Mesendoderm (in vitro differentiated cells): ENCODE measurements at regions not wholly inside any gene's neighbourhood (a gene's known extent, or its start where the extent isn't known, plus 50 kb on each side); places are given as distances from the start of the nearest gene placed in this dataset.

Source experiments
- DNase-seq: peaks from one replicate; pipeline ENCODE4 v3.0.0; 2013
- H2AK5ac ChIP-seq: 2 replicates; pipeline ENCODE4 v1.6.1; 2013; ENCODE audit warnings: low read length, inconsistent platforms
- H2BK120ac ChIP-seq: 2 replicates; pipeline ENCODE4 v1.6.1; 2013; ENCODE audit warnings: low read depth, mild to moderate bottlenecking, low read length, moderate library complexity, mixed read lengths
- H2BK15ac ChIP-seq: replicated peaks from 2 replicates; pipeline ENCODE4 v1.6.1; 2013; ENCODE audit warnings: low read depth, mild to moderate bottlenecking, moderate library complexity
- H2BK5ac ChIP-seq: 2 replicates; pipeline ENCODE4 v1.6.1; 2013; ENCODE audit warnings: low read length, inconsistent platforms
- H3K18ac ChIP-seq: 2 replicates; pipeline ENCODE4 v1.6.1; 2013; ENCODE audit warnings: mild to moderate bottlenecking, low read length, mixed read lengths
- H3K23ac ChIP-seq: one replicate; pipeline ENCODE4 v1.6.1; 2013; ENCODE audit warnings: low read length
- H3K27ac ChIP-seq: 2 replicates; pipeline ENCODE4 v1.5.1; 2013; ENCODE audit warnings: low read depth, mild to moderate bottlenecking, inconsistent platforms, low read length, moderate library complexity
- H3K27me3 ChIP-seq: 2 replicates; pipeline ENCODE4 v1.6.1; 2013; ENCODE audit warnings: low read length, control low read depth, mild to moderate bottlenecking, inconsistent platforms; ENCODE audit not compliant: insufficient read depth, poor library complexity
- H3K36me3 ChIP-seq: 2 replicates; pipeline ENCODE4 v1.6.1; 2013; ENCODE audit warnings: low read length, inconsistent platforms; ENCODE audit not compliant: control insufficient read depth, insufficient read depth
- H3K4ac ChIP-seq: one replicate; pipeline ENCODE4 v1.6.1; 2013; ENCODE audit warnings: low read depth, mild to moderate bottlenecking, low read length, moderate library complexity
- H3K4me1 ChIP-seq: 2 replicates; pipeline ENCODE4 v1.6.1; 2013; ENCODE audit warnings: low read depth, low read length, inconsistent platforms; ENCODE audit not compliant: control insufficient read depth
- H3K4me2 ChIP-seq: 2 replicates; pipeline ENCODE4 v1.6.1; 2013; ENCODE audit warnings: low read length
- H3K4me3 ChIP-seq: 2 replicates; pipeline ENCODE4 v1.5.1; 2013; ENCODE audit warnings: mild to moderate bottlenecking, low read length
- H3K56ac ChIP-seq: one replicate; pipeline ENCODE4 v1.6.1; 2013; ENCODE audit warnings: low read length
- H3K79me1 ChIP-seq: 2 replicates; pipeline ENCODE4 v1.6.1; 2013; ENCODE audit warnings: low read length, inconsistent platforms
- H3K79me2 ChIP-seq: 2 replicates; pipeline ENCODE4 v1.6.1; 2013; ENCODE audit warnings: mild to moderate bottlenecking, low read length; ENCODE audit not compliant: control insufficient read depth, insufficient read depth
- H3K9ac ChIP-seq: 2 replicates; pipeline ENCODE4 v1.6.1; 2013; ENCODE audit warnings: low read length, inconsistent platforms
- H4K5ac ChIP-seq: one replicate; pipeline ENCODE4 v1.6.1; 2013; ENCODE audit warnings: low read length
- H4K8ac ChIP-seq: one replicate; pipeline ENCODE4 v1.6.1; 2013; ENCODE audit warnings: low read depth, mild to moderate bottlenecking, control low read depth, low read length, moderate library complexity
- WGBS: extraction: QIAGEN DNeasy Blood & Tissue Kit; methylation state at CpG from one replicate; pipeline ENCODE4 v1.1.7; 2013; ENCODE audit warnings: low lambda C conversion rate, missing lambda C conversion rate; ENCODE audit not compliant: insufficient coverage; ENCODE audit errors: extremely low coverage; 5-methylcytosine and 5-hydroxymethylcytosine counted together

DNA sequence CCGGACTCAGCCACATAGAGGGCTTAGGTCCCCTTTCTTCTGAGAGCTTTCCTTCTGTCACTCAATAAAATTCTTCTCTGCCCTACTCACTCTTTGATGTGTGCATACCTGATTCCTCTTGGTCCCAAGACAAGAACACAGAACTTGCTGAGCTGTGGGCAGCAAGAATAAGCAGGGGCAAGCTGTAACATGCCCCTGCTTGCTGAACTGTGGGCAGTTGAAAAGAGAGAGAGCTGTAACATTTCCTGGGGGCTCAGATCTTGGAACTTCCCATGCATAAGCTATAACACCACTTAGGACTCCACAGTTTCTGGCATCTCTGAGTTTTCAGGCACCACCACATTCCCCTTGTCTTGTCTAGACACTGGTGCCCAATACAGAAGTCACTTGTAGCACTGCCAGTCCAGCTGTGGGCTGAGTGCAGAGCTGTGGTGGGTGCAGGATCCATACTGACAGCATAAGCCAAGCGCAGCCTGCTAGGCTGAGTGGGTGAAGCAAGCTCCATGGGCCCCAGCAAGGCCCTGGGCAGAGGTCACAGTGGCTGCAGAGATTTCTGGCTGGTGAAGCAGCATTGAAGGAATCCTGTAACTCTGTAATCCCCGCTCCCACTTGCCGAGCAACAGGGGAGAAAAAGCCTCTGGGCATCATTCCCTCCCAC, 241.2 kb downstream of the PCDH10 start:
- H3K79me2 ChIP-seq: no peaks in the 10 kb centered on the region
- H3K27ac ChIP-seq: peak overlapping the region; percentile 31
- no peak overlapping the region for H2BK15ac ChIP-seq
- H3K56ac ChIP-seq: peak overlapping the region; percentile 51
- H3K4ac ChIP-seq: no peak overlapping the region
- H3K27me3 ChIP-seq: no peaks in the 10 kb centered on the region
- peak overlapping the region; percentile 64 for H2BK5ac ChIP-seq
- no peak overlapping the region for H2AK5ac ChIP-seq
- no peak overlapping the region for H3K18ac ChIP-seq
- H3K4me2 ChIP-seq: no peak overlapping the region
- H3K23ac ChIP-seq: no peak overlapping the region
- no CpG with 5 or more reads among the region's 4 CpGs for WGBS
- H3K9ac ChIP-seq: no peak overlapping the region
- H3K4me1 ChIP-seq: peaks cover 1% of the 10 kb centered on the region
- H2BK120ac ChIP-seq: no peak overlapping the region
- H4K8ac ChIP-seq: no peak overlapping the region
- H3K79me1 ChIP-seq: no peaks in the 10 kb centered on the region
- DNase-seq: no peak
- H3K36me3 ChIP-seq: no peaks in the 10 kb centered on the region
- no peak overlapping the region for H4K5ac ChIP-seq
- no peak overlapping the region for H3K4me3 ChIP-seq

DNA sequence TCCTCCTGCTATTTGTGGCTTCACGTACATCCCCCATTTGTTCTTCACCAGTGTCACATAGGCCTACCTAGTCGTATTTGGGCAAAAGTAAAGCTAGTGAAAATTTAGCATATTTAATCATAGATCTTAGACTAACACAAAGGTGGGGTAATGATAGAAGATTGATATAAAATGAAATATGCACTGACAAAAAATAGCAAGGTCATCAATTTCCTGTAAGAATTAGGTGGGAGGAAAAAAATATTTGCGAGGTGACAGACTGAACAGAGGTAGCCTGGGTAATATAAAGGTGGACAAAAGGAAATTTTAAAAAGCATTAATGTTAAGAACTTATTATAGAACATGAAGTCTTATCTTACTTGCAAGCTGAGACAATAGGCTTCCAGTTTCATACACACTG, 239.9 kb downstream of the PCDH10 start:
- no peak overlapping the region for H3K9ac ChIP-seq
- H3K36me3 ChIP-seq: no peaks in the 10 kb centered on the region
- no peak overlapping the region for H4K8ac ChIP-seq
- H3K56ac ChIP-seq: no peak overlapping the region
- H2BK5ac ChIP-seq: no peak overlapping the region
- H3K79me1 ChIP-seq: no peaks in the 10 kb centered on the region
- peak overlapping the region; percentile 14 for H2BK15ac ChIP-seq
- no peak for DNase-seq
- H3K27ac ChIP-seq: no peak overlapping the region
- no peaks in the 10 kb centered on the region for H3K79me2 ChIP-seq
- no peak overlapping the region for H2BK120ac ChIP-seq
- H3K4me2 ChIP-seq: no peak overlapping the region
- H2AK5ac ChIP-seq: no peak overlapping the region
- H4K5ac ChIP-seq: no peak overlapping the region
- H3K27me3 ChIP-seq: no peaks in the 10 kb centered on the region
- peaks cover 1% of the 10 kb centered on the region for H3K4me1 ChIP-seq
- H3K18ac ChIP-seq: no peak overlapping the region
- H3K4ac ChIP-seq: no peak overlapping the region
- WGBS: no CpG with 5 or more reads among the region's 3 CpGs
- no peak overlapping the region for H3K4me3 ChIP-seq
- H3K23ac ChIP-seq: no peak overlapping the region

DNA sequence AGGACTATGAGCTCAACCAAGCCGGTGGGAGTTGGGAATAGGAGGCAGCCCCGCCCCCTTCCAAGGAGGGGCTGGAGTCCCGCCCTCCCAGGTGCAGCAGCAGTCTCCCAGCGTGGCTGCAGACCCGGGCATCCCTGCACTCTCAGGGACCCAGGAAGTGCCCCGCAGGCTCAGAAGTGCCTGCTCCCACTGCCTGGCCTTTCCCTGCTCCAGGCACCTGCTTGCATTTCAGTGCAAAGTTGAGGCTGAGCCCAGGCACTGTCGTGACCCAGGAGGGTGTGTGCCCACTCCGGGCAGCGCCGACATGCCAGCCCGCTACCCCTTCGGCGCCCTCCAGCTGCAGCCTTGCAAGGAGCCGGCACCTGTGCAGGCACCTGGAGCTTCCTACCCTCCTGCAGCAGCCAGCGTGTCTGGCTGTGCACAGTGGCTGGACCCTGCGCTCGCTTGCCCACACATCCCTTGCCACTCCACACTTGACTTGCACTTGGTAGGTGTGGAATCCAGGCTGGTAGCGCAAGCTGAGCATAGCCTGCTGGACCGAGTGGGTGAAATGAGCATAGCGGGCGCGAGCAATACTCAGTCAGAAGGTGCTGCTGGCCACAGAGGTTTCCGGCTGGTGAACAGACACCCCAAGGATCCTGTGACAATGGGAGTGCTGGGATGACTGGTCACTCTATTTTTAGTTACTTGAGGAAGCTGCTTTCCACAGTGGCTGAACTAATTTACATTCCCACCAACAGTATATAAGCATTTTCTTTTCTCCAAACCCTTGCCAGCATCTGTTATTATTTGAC, 236.3 kb downstream of the PCDH10 start:
- WGBS: no CpG with 5 or more reads among the region's 23 CpGs
- no peak overlapping the region for H3K56ac ChIP-seq
- DNase-seq: no peak

DNA sequence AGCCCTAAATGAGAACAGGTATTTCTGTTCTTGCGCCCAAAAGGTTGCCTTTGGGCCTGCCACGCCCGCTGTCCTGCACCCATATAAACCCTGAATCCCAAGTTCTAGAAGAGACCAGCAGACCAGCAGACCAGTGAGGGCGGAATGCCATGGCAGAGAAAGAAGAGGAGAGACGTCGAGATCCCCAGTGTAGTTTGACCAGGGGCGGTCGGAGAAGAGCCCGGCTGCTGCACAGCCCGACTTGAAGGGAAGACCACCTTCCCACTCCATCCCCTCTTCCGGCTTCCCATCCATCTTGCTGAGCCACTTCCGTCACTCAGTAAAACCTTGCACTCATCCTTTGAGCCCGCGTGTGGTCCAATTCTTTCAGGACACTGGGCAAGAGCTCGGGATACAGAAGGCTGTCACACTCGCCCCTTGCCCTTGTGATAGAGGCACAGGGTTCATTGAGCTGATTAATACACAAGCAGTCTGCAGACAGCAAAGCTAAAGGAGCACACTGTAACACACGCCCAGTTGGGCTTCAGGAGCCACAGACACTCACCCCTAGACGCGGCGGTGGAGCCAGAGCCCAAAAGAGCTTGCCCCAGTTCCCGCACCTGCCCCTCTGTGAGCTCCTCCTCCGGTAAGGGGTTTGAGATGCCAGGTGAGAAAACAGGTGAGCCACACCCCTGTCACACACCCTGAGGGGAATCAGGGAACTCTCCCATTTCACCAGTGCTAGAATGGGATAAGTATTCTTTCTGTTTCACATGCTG, 230.8 kb downstream of the PCDH10 start:
- Histone ChIP-seq H3K4me1 (no peaks in the 10 kb centered on the region), H3K27me3 (no peaks in the 10 kb centered on the region), H2BK120ac (no peak overlapping the region), H4K5ac (no peak overlapping the region), H3K36me3 (no peaks in the 10 kb centered on the region), H2BK15ac (no peak overlapping the region), H3K23ac (peak overlapping the region; percentile 73), H4K8ac (no peak overlapping the region), H3K56ac (no peak overlapping the region), H3K79me2 (no peaks in the 10 kb centered on the region), H3K4me3 (no peak overlapping the region), H3K4me2 (no peak overlapping the region), H3K27ac (no peak overlapping the region), H3K9ac (no peak overlapping the region), H3K79me1 (no peaks in the 10 kb centered on the region), H3K4ac (no peak overlapping the region), H2AK5ac (no peak overlapping the region), H2BK5ac (no peak overlapping the region), H3K18ac (no peak overlapping the region)
- no peak for DNase-seq
- no CpG with 5 or more reads among the region's 22 CpGs for WGBS

More for the DNA sequence above, 236.3 kb downstream of the PCDH10 start:
- H3K79me2 ChIP-seq: no peaks in the 10 kb centered on the region
- no peak overlapping the region for H2BK15ac ChIP-seq
- H3K4me3 ChIP-seq: no peak overlapping the region
- no peak overlapping the region for H2AK5ac ChIP-seq
- no peak overlapping the region for H3K27ac ChIP-seq
- no peak overlapping the region for H3K18ac ChIP-seq
- peaks cover 1% of the 10 kb centered on the region for H3K4me1 ChIP-seq
- no peaks in the 10 kb centered on the region for H3K27me3 ChIP-seq
- no peaks in the 10 kb centered on the region for H3K79me1 ChIP-seq
- H4K8ac ChIP-seq: no peak overlapping the region
- H4K5ac ChIP-seq: no peak overlapping the region
- no peak overlapping the region for H3K23ac ChIP-seq
- no peak overlapping the region for H3K9ac ChIP-seq
- H3K36me3 ChIP-seq: no peaks in the 10 kb centered on the region
- H2BK120ac ChIP-seq: no peak overlapping the region
- H3K4me2 ChIP-seq: no peak overlapping the region
- no peak overlapping the region for H2BK5ac ChIP-seq
- no peak overlapping the region for H3K4ac ChIP-seq

DNA sequence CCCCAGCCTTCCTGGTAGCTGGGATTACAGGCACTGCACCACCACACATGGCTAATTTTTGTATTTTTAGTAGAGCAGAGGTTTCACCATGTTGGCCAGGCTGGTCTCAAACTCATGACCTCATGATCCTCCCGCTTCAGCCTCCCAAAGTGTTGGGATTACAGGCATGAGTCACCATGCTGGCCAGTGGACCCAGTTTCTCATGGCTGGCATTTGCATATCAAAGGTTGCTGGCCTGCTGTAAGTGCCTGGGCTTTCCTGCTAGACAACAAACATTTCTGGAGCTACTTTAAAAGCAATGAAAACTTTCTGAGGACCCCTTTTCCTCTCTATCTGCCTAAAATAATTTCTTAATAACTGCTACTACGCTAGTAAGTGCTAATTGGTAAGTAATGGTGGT, 228.2 kb downstream of the PCDH10 start:
- Histone ChIP-seq H3K56ac (no peak overlapping the region), H3K9ac (no peak overlapping the region), H3K79me1 (no peaks in the 10 kb centered on the region), H2BK5ac (no peak overlapping the region), H3K4me1 (no peaks in the 10 kb centered on the region), H3K4ac (no peak overlapping the region), H4K8ac (no peak overlapping the region), H3K4me3 (no peak overlapping the region), H2BK120ac (no peak overlapping the region), H4K5ac (no peak overlapping the region), H3K23ac (no peak overlapping the region), H3K27me3 (no peaks in the 10 kb centered on the region), H3K79me2 (no peaks in the 10 kb centered on the region), H2BK15ac (no peak overlapping the region), H2AK5ac (no peak overlapping the region), H3K36me3 (no peaks in the 10 kb centered on the region), H3K18ac (no peak overlapping the region), H3K4me2 (no peak overlapping the region), H3K27ac (no peak overlapping the region)
- DNase-seq: peak; percentile 65
- WGBS: no CpG with 5 or more reads among the region's 2 CpGs
